Fibroblast of mammary gland (primary cell): ENCODE measurements at regions not wholly inside any gene's neighbourhood (a gene's known extent, or its start where the extent isn't known, plus 50 kb on each side); places are given as distances from the start of the nearest gene placed in this dataset.

Experiments used
- DNase-seq: peaks from one replicate; pipeline ENCODE4 v3.0.0-alpha.2; 2010; ENCODE audit warnings: low read depth
- H3K4me3 ChIP-seq: 2 replicates; pipeline ENCODE4 v1.5.1; 2011; ENCODE audit warnings: low read depth, mild to moderate bottlenecking, low read length, moderate library complexity; ENCODE audit not compliant: control insufficient read depth
- TF ChIP-seq, protein P1 (sequence below): conservative IDR thresholded peaks from 2 replicates; pipeline ENCODE4 v1.5.1; 2011; ENCODE audit warnings: low read depth, low read length, inconsistent platforms; ENCODE audit not compliant: control insufficient read depth, insufficient read depth

- DNase-seq: no peak
- TF ChIP-seq, protein P1, sequence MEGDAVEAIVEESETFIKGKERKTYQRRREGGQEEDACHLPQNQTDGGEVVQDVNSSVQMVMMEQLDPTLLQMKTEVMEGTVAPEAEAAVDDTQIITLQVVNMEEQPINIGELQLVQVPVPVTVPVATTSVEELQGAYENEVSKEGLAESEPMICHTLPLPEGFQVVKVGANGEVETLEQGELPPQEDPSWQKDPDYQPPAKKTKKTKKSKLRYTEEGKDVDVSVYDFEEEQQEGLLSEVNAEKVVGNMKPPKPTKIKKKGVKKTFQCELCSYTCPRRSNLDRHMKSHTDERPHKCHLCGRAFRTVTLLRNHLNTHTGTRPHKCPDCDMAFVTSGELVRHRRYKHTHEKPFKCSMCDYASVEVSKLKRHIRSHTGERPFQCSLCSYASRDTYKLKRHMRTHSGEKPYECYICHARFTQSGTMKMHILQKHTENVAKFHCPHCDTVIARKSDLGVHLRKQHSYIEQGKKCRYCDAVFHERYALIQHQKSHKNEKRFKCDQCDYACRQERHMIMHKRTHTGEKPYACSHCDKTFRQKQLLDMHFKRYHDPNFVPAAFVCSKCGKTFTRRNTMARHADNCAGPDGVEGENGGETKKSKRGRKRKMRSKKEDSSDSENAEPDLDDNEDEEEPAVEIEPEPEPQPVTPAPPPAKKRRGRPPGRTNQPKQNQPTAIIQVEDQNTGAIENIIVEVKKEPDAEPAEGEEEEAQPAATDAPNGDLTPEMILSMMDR: no peak
- no peak overlapping the region for H3K4me3 ChIP-seq
Observed at GRCh38 chr6:98118397-98119045, 715.9 kb upstream of the POU3F2 start.

DNA sequence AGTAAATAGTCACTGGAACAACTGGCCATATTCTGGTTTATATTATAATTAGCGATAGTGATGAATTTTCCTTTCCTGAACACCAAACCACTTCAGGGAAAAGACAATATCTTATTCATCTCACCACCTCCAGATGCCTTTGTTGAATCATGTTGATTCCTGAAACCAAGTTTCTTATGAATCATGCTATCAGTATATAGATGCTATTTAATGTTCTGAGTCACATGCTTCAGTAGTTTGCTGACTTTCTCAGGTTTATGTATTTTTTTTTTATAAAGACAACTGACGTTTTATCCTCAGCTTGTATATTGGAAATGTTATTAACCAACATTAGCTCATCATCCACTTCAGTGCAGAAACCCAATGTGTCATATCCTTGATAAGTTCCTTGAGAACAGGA is 710.2 kb upstream of the POU3F2 start:
- H3K4me3 ChIP-seq: no peak overlapping the region
- TF ChIP-seq, protein P1: no peak
- no peak for DNase-seq

GRCh38 chr6:98131290-98131990 is 702.9 kb upstream of the POU3F2 start:
- no peak for DNase-seq
- no peak overlapping the region for H3K4me3 ChIP-seq
- TF ChIP-seq, protein P1: no peak

- TF ChIP-seq, protein P1: no peak
- DNase-seq: no peak
Observed at GRCh38 chr6:98136333-98136732, 698.0 kb upstream of the POU3F2 start.

DNA sequence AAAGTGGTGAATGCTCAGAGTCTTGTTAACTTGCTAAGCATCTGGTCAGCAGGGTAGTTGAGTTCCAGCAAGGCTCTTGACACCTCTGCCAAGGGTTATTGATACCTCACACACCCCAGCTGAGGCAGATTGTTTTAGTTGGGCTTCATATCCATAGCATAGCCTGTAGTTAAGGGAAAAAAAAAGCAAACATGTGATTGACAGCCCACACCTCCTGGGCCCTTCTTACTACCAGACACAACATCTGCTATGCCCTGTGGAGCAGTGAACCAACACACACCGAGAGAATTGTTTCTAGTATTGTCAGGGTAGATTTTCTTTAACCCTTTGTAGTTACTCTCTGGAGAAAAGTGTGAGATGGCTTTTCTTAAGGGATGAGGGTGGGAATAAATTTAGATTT is 697.0 kb upstream of the POU3F2 start:
- DNase-seq: no peak
- no peak overlapping the region for H3K4me3 ChIP-seq
- TF ChIP-seq, protein P1: no peak

More at GRCh38 chr6:98136333-98136732, 698.0 kb upstream of the POU3F2 start:
- H3K4me3 ChIP-seq: no peak overlapping the region

DNA sequence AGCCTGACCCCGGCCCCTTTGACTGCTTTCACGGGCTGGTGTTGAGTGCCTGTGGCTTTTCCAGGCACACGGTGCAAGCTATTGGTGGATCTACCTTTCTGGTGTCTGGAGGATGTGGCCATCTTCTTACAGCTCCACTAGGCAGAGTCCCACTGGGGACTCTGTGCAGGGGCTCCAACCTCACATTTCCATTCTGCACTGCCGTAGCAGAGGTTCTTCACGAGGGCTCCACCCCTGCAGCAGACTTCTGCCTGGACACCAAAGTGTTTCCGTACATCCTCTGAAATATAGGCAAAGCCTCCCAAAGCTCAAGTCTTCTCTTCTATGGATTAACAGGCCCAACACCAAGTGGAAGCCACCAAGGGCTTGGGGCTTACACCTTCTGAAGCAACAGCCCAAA is 691.5 kb upstream of the POU3F2 start:
- no peak for DNase-seq
- H3K4me3 ChIP-seq: no peak overlapping the region
- TF ChIP-seq, protein P1: no peak

- TF ChIP-seq, protein P1: no peak
- no peak overlapping the region for H3K4me3 ChIP-seq
- no peak for DNase-seq
Observed at GRCh38 chr6:98146656-98147055, 687.7 kb upstream of the POU3F2 start.
